A549 (cell line): ENCODE measurements at regions not wholly inside any gene's neighbourhood (a gene's known extent, or its start where the extent isn't known, plus 50 kb on each side); places are given as distances from the start of the nearest gene placed in this dataset.

Source experiments
- ATAC-seq, 2 experiments: fragments of 200-7000 bp in 1 of 2; fragments of >200 bp in 1 of 2; cut with Nextera tagmentation in 1 of 2; cut with Tn5 transposase in 1 of 2; 3 replicates each; pipeline versions ENCODE4 v1.8.0 to v1.9.1; 2018 to 2020; ENCODE audit warnings: mild to moderate bottlenecking in 1 of 2, moderate library complexity in 1 of 2
- CTCF ChIA-PET: fragments of 300-600 bp; sonication (Branson Sonifier 250); formaldehyde crosslinking; extraction: SDS; loops from one replicate; lab custom pipeline; 2021; ENCODE audit warnings: antibody characterized with exemption, inconsistent platforms; lab: Yijun Ruan, JAX
- POLR2A ChIA-PET: fragments of 350-600 bp; formaldehyde crosslinking; extraction: SDS; loops from one replicate; lab custom pipeline; 2021; ENCODE audit warnings: antibody characterized with exemption, inconsistent platforms; lab: Yijun Ruan, JAX
- DNase-seq, 2 experiments: peaks; one replicate each; pipeline versions ENCODE4 v3.0.0 to v3.0.0-alpha.2; 2011 to 2016; ENCODE audit warnings: low read depth in 1 of 2, low spot score in 1 of 2
- FAIRE-seq: peaks from 2 replicates; lab custom pipeline; 2011; peaks lifted over from hg19 to GRCh38; lab: Jason Lieb, UNC
- H3K27ac ChIP-seq, 2 experiments: fragments of >200 bp; sonication (Bioruptor Twin); formaldehyde crosslinking; 3 replicates each; pipeline ENCODE4 v1.5.1; 2016 to 2017
- H3K4me1 ChIP-seq: fragments of >200 bp; sonication (Bioruptor Twin); formaldehyde crosslinking; 3 replicates; pipeline ENCODE4 v1.6.1; 2016
- H3K4me2 ChIP-seq: fragments of >200 bp; sonication (Bioruptor Twin); formaldehyde crosslinking; 3 replicates; pipeline ENCODE4 v1.6.1; 2016
- H3K4me3 ChIP-seq: fragments of >200 bp; sonication (Bioruptor Twin); formaldehyde crosslinking; 3 replicates; pipeline ENCODE4 v1.5.1; 2016
- H3K9me3 ChIP-seq: fragments of >200 bp; sonication (Bioruptor Twin); formaldehyde crosslinking; 3 replicates; pipeline ENCODE4 v1.6.1; 2016
- BCL3 ChIP-seq: fragments of >200 bp; sonication (Bioruptor Twin); formaldehyde crosslinking; IDR thresholded peaks from 3 replicates; pipeline ENCODE4 v1.6.1; 2016
- CHD2 ChIP-seq: fragments of 150-350 bp; IDR thresholded peaks from 2 replicates; pipeline ENCODE4 v1.6.1; 2014; ENCODE audit warnings: low read length; ENCODE audit not compliant: partially characterized antibody
- CHD4 ChIP-seq: fragments of 200-600 bp; sonication (generic); IDR thresholded peaks from 2 replicates; pipeline ENCODE4 v1.6.1; 2016; ENCODE audit warnings: antibody characterized with exemption, mild to moderate bottlenecking, borderline replicate concordance
- CTCF ChIP-seq: fragments of >200 bp; sonication (Bioruptor Twin); formaldehyde crosslinking; IDR thresholded peaks from 3 replicates; pipeline ENCODE4 v1.5.1; 2016
- EHMT2 ChIP-seq: fragments of 200-600 bp; sonication (generic); IDR thresholded peaks from 2 replicates; pipeline ENCODE4 v1.6.1; 2016; ENCODE audit warnings: antibody characterized with exemption, low read depth, mild to moderate bottlenecking, moderate library complexity
- EP300 ChIP-seq, 2 experiments: fragments of >200 bp; sonication (Bioruptor Twin); formaldehyde crosslinking; IDR thresholded peaks; 2 replicates in 1 of 2; 3 replicates in 1 of 2; pipeline ENCODE4 v1.6.1; 2016 to 2017
- ESRRA ChIP-seq: fragments of 150-350 bp; IDR thresholded peaks from 2 replicates; pipeline ENCODE4 v1.6.1; 2014; ENCODE audit warnings: mild to moderate bottlenecking, low read length, borderline replicate concordance
- FOSL2 ChIP-seq, 2 experiments: fragments of 450-650 bp in 1 of 2; fragments of >200 bp in 1 of 2; sonication (Bioruptor Twin) in 1 of 2; formaldehyde crosslinking; IDR thresholded peaks; 2 replicates each; pipeline versions ENCODE4 v1.5.0 to v1.6.1; 2016 to 2020; ENCODE audit warnings: mild to moderate bottlenecking in 1 of 2, moderate library complexity in 1 of 2
- FOXS1 ChIP-seq: fragments of 250-450 bp; sonication (Bioruptor Pico); IDR thresholded peaks from 2 replicates; pipeline ENCODE4 v1.5.0; 2020; ENCODE audit warnings: mild to moderate bottlenecking, moderate library complexity
- GATA3 ChIP-seq: IDR thresholded peaks from 2 replicates; pipeline ENCODE4 v1.6.1; 2012; ENCODE audit warnings: borderline replicate concordance
- HOXB13 ChIP-seq: fragments of 250-450 bp; sonication (Bioruptor Pico); IDR thresholded peaks from 2 replicates; pipeline ENCODE4 v1.5.0; 2020; ENCODE audit warnings: low read depth, mild to moderate bottlenecking, moderate library complexity
- HOXB5 ChIP-seq: fragments of 250-450 bp; sonication (Bioruptor Pico); IDR thresholded peaks from 2 replicates; pipeline ENCODE4 v1.5.0; 2020; ENCODE audit warnings: mild to moderate bottlenecking, moderate library complexity
- JUNB ChIP-seq: fragments of >200 bp; sonication (Bioruptor Twin); formaldehyde crosslinking; IDR thresholded peaks from 2 replicates; pipeline ENCODE4 v1.6.1; 2016
- KDM1A ChIP-seq: fragments of 200-600 bp; sonication (generic); IDR thresholded peaks from 2 replicates; pipeline ENCODE4 v1.6.1; 2016; ENCODE audit warnings: low read depth, mild to moderate bottlenecking
- KDM5A ChIP-seq: fragments of 200-600 bp; sonication (generic); IDR thresholded peaks from 2 replicates; pipeline ENCODE4 v1.6.1; 2016; ENCODE audit warnings: antibody characterized with exemption, mild to moderate bottlenecking
- NFE2L2 ChIP-seq: fragments of 150-350 bp; conservative IDR thresholded peaks from 2 replicates; pipeline ENCODE4 v1.6.1; 2014; ENCODE audit warnings: low read length
- NR3C1 ChIP-seq: fragments of >200 bp; sonication (Bioruptor Twin); formaldehyde crosslinking; IDR thresholded peaks from 3 replicates; pipeline ENCODE4 v1.6.1; 2017
- POLR2AphosphoS2 ChIP-seq: conservative IDR thresholded peaks from 2 replicates; pipeline ENCODE4 v1.6.1; 2012; ENCODE audit warnings: low read length, improper control_type of control experiment, inconsistent platforms
- RARB ChIP-seq: fragments of 250-450 bp; sonication (Bioruptor Pico); IDR thresholded peaks from 2 replicates; pipeline ENCODE4 v1.8.0; 2021; ENCODE audit warnings: mild to moderate bottlenecking, moderate library complexity
- ZFP36 ChIP-seq: fragments of 450-650 bp; IDR thresholded peaks from 2 replicates; pipeline ENCODE4 v1.6.1; 2014; ENCODE audit warnings: borderline replicate concordance; ENCODE audit not compliant: partially characterized antibody
- ZSCAN20 ChIP-seq: fragments of 250-450 bp; sonication (Bioruptor Pico); IDR thresholded peaks from 2 replicates; pipeline ENCODE4 v1.8.0; 2022; ENCODE audit warnings: mild to moderate bottlenecking, moderate library complexity
- WGBS: methylation state at CpG from one replicate; pipeline ENCODE4 v1.1.6; 2017; ENCODE audit errors: missing lambda C conversion rate; 5-methylcytosine and 5-hydroxymethylcytosine counted together
- TF ChIP-seq, protein P1 (sequence below): fragments of 150-350 bp; IDR thresholded peaks from 2 replicates; pipeline ENCODE4 v1.6.1; 2014; ENCODE audit warnings: low read depth, mild to moderate bottlenecking, low read length
- TF ChIP-seq, protein P2 (sequence below): IDR thresholded peaks from 2 replicates; pipeline ENCODE4 v1.6.1; 2012; ENCODE audit warnings: low read depth, borderline replicate concordance
- TF ChIP-seq, protein P3 (sequence below): IDR thresholded peaks from 2 replicates; pipeline ENCODE4 v1.6.1; 2012

- no peak for ATAC-seq
- CTCF ChIA-PET = no interaction called here
- 40% methylated on average over 11 of the region's 11 CpGs for WGBS
Observed at GRCh38 chr13:112254900-112255299, 121.3 kb upstream of the SPACA7 start.

DNA sequence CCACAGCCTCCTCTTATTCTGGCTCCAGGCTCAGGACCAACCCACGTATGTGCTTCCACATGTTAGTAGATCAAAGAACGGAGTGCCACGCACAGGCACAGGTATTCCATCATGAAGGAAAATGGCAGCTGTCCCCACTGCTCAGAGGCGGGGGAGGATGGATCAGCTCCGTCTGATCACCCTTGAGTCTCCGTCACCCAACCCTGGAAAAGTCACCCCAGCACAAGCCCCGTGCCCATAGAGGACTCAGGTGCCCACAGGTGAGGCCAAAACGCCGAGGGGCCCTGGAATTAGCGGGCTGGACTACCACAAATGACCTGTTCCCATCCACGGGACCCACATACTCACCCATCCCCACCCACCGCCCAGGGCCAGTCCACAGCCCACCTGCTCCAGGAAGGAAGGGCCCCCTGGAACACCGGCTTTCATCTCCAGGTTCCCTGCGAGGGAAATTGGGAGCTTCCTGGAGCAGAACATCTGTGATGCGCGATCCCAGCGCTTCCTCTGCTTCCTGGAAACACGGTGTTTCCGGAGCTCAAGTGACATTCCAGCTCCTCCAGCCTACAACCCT lies 120.5 kb upstream of the SPACA7 start:
- FAIRE-seq (no peak), DNase-seq (no peak), ATAC-seq (no peak)
- ChIA-PET CTCF (no interaction called here), POLR2A (no interaction called here)
- TF ChIP-seq KDM1A (no peak), EHMT2 (no peak), CHD2 (no peak), NFE2L2 (no peak), FOXS1 (no peak), RARB (CRISPR knock-in tag) (no peak), HOXB5 (CRISPR knock-in tag) (no peak)
- TF ChIP-seq, protein P1, sequence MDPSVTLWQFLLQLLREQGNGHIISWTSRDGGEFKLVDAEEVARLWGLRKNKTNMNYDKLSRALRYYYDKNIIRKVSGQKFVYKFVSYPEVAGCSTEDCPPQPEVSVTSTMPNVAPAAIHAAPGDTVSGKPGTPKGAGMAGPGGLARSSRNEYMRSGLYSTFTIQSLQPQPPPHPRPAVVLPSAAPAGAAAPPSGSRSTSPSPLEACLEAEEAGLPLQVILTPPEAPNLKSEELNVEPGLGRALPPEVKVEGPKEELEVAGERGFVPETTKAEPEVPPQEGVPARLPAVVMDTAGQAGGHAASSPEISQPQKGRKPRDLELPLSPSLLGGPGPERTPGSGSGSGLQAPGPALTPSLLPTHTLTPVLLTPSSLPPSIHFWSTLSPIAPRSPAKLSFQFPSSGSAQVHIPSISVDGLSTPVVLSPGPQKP = no peak
- WGBS = 58% methylated on average over 8 of the region's 19 CpGs
- no peak overlapping the region for H3K4me3 ChIP-seq
- no peak overlapping the region for H3K4me2 ChIP-seq
- no peak overlapping the region for H3K27ac ChIP-seq
- H3K9me3 ChIP-seq = no peaks in the 10 kb centered on the region
- no peaks in the 10 kb centered on the region for H3K4me1 ChIP-seq

More at GRCh38 chr13:112254900-112255299, 121.3 kb upstream of the SPACA7 start:
- FAIRE-seq (no peak), DNase-seq (no peak)
- Histone ChIP-seq H3K9me3 (no peaks in the 10 kb centered on the region), H3K4me1 (no peaks in the 10 kb centered on the region), H3K4me3 (no peak overlapping the region), H3K27ac (no peak overlapping the region), H3K4me2 (no peak overlapping the region)
- TF ChIP-seq ZSCAN20 (CRISPR knock-in tag) (no peak), FOSL2 (IDR thresholded peaks at IDR 0.05) (no peak), FOSL2 (CRISPR knock-in tag; IDR thresholded peaks at IDR 0.05) (no peak), KDM5A (no peak), JUNB (no peak), NR3C1 (no peak), CTCF (no peak), CHD4 (no peak), EP300 (IDR thresholded peaks at IDR 0.05) (no peak), GATA3 (no peak), ZFP36 (no peak), HOXB13 (CRISPR knock-in tag) (no peak), POLR2AphosphoS2 (no peak), ESRRA (no peak), BCL3 (no peak)
- TF ChIP-seq, protein P2, sequence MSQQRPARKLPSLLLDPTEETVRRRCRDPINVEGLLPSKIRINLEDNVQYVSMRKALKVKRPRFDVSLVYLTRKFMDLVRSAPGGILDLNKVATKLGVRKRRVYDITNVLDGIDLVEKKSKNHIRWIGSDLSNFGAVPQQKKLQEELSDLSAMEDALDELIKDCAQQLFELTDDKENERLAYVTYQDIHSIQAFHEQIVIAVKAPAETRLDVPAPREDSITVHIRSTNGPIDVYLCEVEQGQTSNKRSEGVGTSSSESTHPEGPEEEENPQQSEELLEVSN = no peak
- TF ChIP-seq, protein P3, sequence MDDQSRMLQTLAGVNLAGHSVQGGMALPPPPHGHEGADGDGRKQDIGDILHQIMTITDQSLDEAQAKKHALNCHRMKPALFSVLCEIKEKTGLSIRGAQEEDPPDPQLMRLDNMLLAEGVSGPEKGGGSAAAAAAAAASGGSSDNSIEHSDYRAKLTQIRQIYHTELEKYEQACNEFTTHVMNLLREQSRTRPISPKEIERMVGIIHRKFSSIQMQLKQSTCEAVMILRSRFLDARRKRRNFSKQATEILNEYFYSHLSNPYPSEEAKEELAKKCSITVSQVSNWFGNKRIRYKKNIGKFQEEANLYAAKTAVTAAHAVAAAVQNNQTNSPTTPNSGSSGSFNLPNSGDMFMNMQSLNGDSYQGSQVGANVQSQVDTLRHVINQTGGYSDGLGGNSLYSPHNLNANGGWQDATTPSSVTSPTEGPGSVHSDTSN = no peak
- POLR2A ChIA-PET = no interaction called here
